ENCODE measurements at regions not wholly inside any gene's neighbourhood (a gene's known extent, or its start where the extent isn't known, plus 50 kb on each side); places are given as distances from the start of the nearest gene placed in this dataset.

GRCh38 chr6:133814238-133814637, 74.7 kb upstream of the TCF21 start:
- RAD21 ChIA-PET (ENCODE audit: unreplicated experiment) = no interaction called here
- TF ChIP-seq MTA3 (IDR thresholded peaks at IDR 0.05; ENCODE audit: borderline replicate concordance, low read length) (no peak), FOXK2 (IDR thresholded peaks at IDR 0.05) (no peak), PAX5 (IDR thresholded peaks at IDR 0.05; ENCODE audit: borderline replicate concordance, low read depth, low read length) (no peak), NFXL1 (IDR thresholded peaks at IDR 0.05; ENCODE audit: borderline replicate concordance) (no peak), SRF (IDR thresholded peaks at IDR 0.05; ENCODE audit: low read depth in 2 of 2, low read length in 2 of 2) (no peak)
- DNase-seq (ENCODE audit: low read depth, low spot score) (no peak), ATAC-seq (no peak), FAIRE-seq (no peak)
- in situ Hi-C loops (cut with MboI) (no loop called here), intact Hi-C loops (cut with micrococcal nuclease; ENCODE audit: unreplicated experiment) (no loop called here)
- no TSS peak for BruUV-seq (replicated peaks)
- Histone ChIP-seq H3K79me2 (ENCODE audit: control insufficient read depth, insufficient read depth, low read length) (no peaks in the 10 kb centered on the region), H3K4me1 (ENCODE audit: control insufficient read depth, insufficient read depth, low read length) (no peaks in the 10 kb centered on the region), H3K36me3 (ENCODE audit: control insufficient read depth in 2 of 2, insufficient read depth in 2 of 2, low read length in 1 of 2) (no peaks in the 10 kb centered on the region), H3K4me3 (no peak overlapping the region), H2AFZ (ENCODE audit: control insufficient read depth, low read depth, low read length) (no peak overlapping the region), H4K20me1 (ENCODE audit: control insufficient read depth, insufficient read depth) (no peaks in the 10 kb centered on the region), H3K9ac (ENCODE audit: control insufficient read depth, insufficient read depth, low read length) (no peak overlapping the region), H3K9me3 (replicated peaks; ENCODE audit: control insufficient read depth, insufficient read depth, low read length) (no peaks in the 10 kb centered on the region), H3K27ac (ENCODE audit: control insufficient read depth, insufficient read depth) (no peak overlapping the region), H3K4me2 (ENCODE audit: control insufficient read depth, insufficient read depth) (no peak overlapping the region), H3K27me3 (replicated peaks in 1 of 2; ENCODE audit: control insufficient read depth in 2 of 2, insufficient read depth in 2 of 2, low read length in 1 of 2) (no peaks in the 10 kb centered on the region)
- SMC1A ChIA-PET (ENCODE audit: uncharacterized antibody, unreplicated experiment) = no interaction called here
- 0% methylated on average over 1 of the region's 1 CpG for WGBS (ENCODE audit: insufficient coverage, insufficient replicate concordance, low lambda C conversion rate, missing lambda C conversion rate)
- POLR2A ChIA-PET = no interaction called here
- CTCF ChIA-PET = interaction anchor here (0.6 to 1.0 kb wide), 2 partner anchors 9 to 11 kb away, joined by 3 to 4 read pairs; no protein-coding TSS in a partner anchor

DNA sequence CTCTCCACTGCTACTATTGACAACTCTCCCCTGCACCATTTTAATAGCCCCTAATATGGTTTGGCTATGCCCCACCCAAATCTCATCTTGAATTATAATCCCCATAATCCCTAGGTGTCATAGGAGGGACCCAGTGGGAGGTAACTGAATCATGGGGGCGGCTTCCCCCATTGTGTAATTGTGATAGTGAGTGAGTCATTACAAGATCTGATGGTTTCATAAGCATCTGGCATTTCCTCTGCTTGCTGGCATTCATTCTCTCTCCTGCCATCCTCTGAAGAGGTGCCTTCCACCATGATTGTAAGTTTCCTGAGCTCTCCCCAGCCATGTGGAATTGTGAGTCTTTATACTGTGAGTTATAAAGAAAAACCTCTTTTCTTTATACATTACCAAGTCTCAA, 74.1 kb upstream of the TCF21 start:
- CTCF ChIA-PET = interaction anchor here (0.6 kb wide), 1 partner anchor 12 kb away, joined by 4 read pairs; no protein-coding TSS in a partner anchor
- SMC1A ChIA-PET (ENCODE audit: uncharacterized antibody, unreplicated experiment) = no interaction called here
- TF ChIP-seq WRNIP1 (IDR thresholded peaks at IDR 0.05; ENCODE audit: borderline replicate concordance, low read depth, low read length) (no peak), YY1 (IDR thresholded peaks at IDR 0.05; ENCODE audit: low read depth, low read length) (no peak), ZBTB11 (CRISPR knock-in tag; IDR thresholded peaks at IDR 0.05) (no peak), ZBED1 (IDR thresholded peaks at IDR 0.05; ENCODE audit: borderline replicate concordance) (no peak), RELA (IDR thresholded peaks at IDR 0.05; ENCODE audit: borderline replicate concordance, partially characterized antibody) (no peak), TCF12 (IDR thresholded peaks at IDR 0.05; ENCODE audit: low read depth, low read length) (no peak), RCOR1 (conservative IDR thresholded peaks at IDR 0.05; ENCODE audit: low read depth, low read length) (no peak)
- TF ChIP-seq, protein P1, sequence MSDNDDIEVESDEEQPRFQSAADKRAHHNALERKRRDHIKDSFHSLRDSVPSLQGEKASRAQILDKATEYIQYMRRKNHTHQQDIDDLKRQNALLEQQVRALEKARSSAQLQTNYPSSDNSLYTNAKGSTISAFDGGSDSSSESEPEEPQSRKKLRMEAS (IDR thresholded peaks at IDR 0.05; ENCODE audit: low read depth, low read length) = no peak
- TF ChIP-seq, protein P2, sequence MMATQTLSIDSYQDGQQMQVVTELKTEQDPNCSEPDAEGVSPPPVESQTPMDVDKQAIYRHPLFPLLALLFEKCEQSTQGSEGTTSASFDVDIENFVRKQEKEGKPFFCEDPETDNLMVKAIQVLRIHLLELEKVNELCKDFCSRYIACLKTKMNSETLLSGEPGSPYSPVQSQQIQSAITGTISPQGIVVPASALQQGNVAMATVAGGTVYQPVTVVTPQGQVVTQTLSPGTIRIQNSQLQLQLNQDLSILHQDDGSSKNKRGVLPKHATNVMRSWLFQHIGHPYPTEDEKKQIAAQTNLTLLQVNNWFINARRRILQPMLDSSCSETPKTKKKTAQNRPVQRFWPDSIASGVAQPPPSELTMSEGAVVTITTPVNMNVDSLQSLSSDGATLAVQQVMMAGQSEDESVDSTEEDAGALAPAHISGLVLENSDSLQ (IDR thresholded peaks at IDR 0.05) = no peak

More for the DNA sequence above, 74.1 kb upstream of the TCF21 start:
- ATAC-seq = no peak; the same call in 2 of the 3 replicates
- Histone ChIP-seq H3K4me2 (ENCODE audit: control insufficient read depth, insufficient read depth) (no peak overlapping the region), H3K9me3 (replicated peaks; ENCODE audit: control insufficient read depth, insufficient read depth, low read length) (no peaks in the 10 kb centered on the region), H3K9ac (ENCODE audit: control insufficient read depth, insufficient read depth, low read length) (no peak overlapping the region), H3K4me3 (no peak overlapping the region), H3K27ac (ENCODE audit: control insufficient read depth, insufficient read depth) (no peak overlapping the region), H3K79me2 (ENCODE audit: control insufficient read depth, insufficient read depth, low read length) (no peaks in the 10 kb centered on the region), H3K36me3 (ENCODE audit: control insufficient read depth in 2 of 2, insufficient read depth in 2 of 2, low read length in 1 of 2) (no peaks in the 10 kb centered on the region), H3K27me3 (replicated peaks in 1 of 2; ENCODE audit: control insufficient read depth in 2 of 2, insufficient read depth in 2 of 2, low read length in 1 of 2) (no peaks in the 10 kb centered on the region), H3K4me1 (ENCODE audit: control insufficient read depth, insufficient read depth, low read length) (no peaks in the 10 kb centered on the region), H4K20me1 (ENCODE audit: control insufficient read depth, insufficient read depth) (no peaks in the 10 kb centered on the region), H2AFZ (ENCODE audit: control insufficient read depth, low read depth, low read length) (no peak overlapping the region)
- 0% methylated on average over 1 of the region's 1 CpG for WGBS (ENCODE audit: insufficient coverage, insufficient replicate concordance, low lambda C conversion rate, missing lambda C conversion rate)
- RAD21 ChIA-PET (ENCODE audit: unreplicated experiment) = no interaction called here
- FAIRE-seq = no peak
- intact Hi-C loops (cut with micrococcal nuclease; ENCODE audit: unreplicated experiment) = no loop called here
- in situ Hi-C loops (cut with MboI) = no loop called here
- BruUV-seq (replicated peaks) = no TSS peak
- POLR2A ChIA-PET = no interaction called here
- DNase-seq (ENCODE audit: low read depth, low spot score) = no peak
